Ectodermal cell (in vitro differentiated cells): ENCODE measurements at regions not wholly inside any gene's neighbourhood (a gene's known extent, or its start where the extent isn't known, plus 50 kb on each side); places are given as distances from the start of the nearest gene placed in this dataset.

ENCODE experiments used
- H3K27ac ChIP-seq: 2 replicates; pipeline ENCODE4 v1.7.0; 2013; ENCODE audit warnings: mild to moderate bottlenecking, low read depth, low read length; ENCODE audit not compliant: insufficient read depth, poor library complexity, severe bottlenecking
- H3K27me3 ChIP-seq: 2 replicates; pipeline ENCODE4 v1.7.0; 2013; ENCODE audit warnings: mild to moderate bottlenecking, low read length; ENCODE audit not compliant: insufficient read depth, control insufficient read depth, poor library complexity, severe bottlenecking
- H3K36me3 ChIP-seq: one replicate; pipeline ENCODE4 v1.7.0; 2013; ENCODE audit warnings: low read length; ENCODE audit not compliant: control insufficient read depth, insufficient read depth
- H3K4me1 ChIP-seq: one replicate; pipeline ENCODE4 v1.7.0; 2013; ENCODE audit warnings: low read length; ENCODE audit not compliant: control insufficient read depth, insufficient read depth
- H3K4me3 ChIP-seq: 2 replicates; pipeline ENCODE4 v1.7.0; 2013; ENCODE audit warnings: low read depth, low read length, control low read depth; ENCODE audit not compliant: insufficient read depth
- H3K9me3 ChIP-seq: 2 replicates; pipeline ENCODE4 v1.7.0; 2013; ENCODE audit warnings: mild to moderate bottlenecking, low read length, moderate library complexity; ENCODE audit not compliant: control insufficient read depth
- WGBS, 2 experiments: methylation state at CpG; one replicate each; pipeline ENCODE4 v1.1.7; 2013; ENCODE audit warnings: missing lambda C conversion rate in 2 of 2; 5-methylcytosine and 5-hydroxymethylcytosine counted together

DNA sequence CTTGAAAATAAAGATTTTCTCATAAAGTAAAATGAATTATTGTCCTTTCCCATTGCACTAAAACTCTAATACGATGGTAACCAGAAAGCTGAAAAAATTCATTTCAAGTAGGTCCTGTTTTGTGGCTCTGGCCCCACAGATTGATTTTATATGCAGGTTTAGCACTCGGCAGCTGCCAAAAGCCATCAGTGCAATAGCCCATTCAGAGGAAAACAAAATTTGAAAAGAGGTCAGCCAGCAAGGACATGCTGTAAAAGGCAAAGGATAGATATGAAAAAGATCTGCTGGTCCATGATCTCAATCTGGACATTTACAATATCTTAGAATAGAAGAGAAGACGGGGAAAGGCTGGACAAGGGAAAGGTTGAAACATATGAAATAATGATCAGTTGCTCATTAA lies 414.8 kb upstream of the NOVA1 start:
- Histone ChIP-seq H3K4me3 (no peak overlapping the region), H3K4me1 (no peaks in the 10 kb centered on the region), H3K36me3 (no peaks in the 10 kb centered on the region), H3K9me3 (no peaks in the 10 kb centered on the region), H3K27me3 (no peaks in the 10 kb centered on the region), H3K27ac (no peak overlapping the region)
- WGBS, 2 experiments = 94 to 95% methylated on average over 3 of the region's 3 CpGs

DNA sequence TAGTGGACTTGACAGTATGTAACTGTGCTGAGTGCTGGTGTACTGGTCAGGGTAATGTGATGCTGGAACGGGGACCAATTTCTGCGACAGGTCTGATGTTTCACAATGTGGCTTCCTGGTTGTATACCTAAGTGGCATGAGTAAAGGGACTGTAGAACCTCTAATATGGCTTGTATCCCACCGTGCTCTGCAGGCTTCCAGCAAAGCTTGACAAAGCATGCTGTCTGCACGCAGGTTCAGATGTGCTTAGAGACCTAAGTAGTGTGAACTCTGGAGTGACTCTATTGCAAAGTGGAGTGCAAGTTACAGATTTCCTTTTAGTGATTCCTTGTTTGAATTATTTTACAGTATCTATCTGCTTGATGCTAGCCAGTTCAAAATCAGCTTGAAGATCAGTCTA lies 415.8 kb upstream of the NOVA1 start:
- no peaks in the 10 kb centered on the region for H3K27me3 ChIP-seq
- no peaks in the 10 kb centered on the region for H3K4me1 ChIP-seq
- H3K27ac ChIP-seq = no peak overlapping the region
- H3K9me3 ChIP-seq = no peaks in the 10 kb centered on the region
- WGBS, 2 experiments = 77 to 79% methylated on average over 4 of the region's 4 CpGs
- no peak overlapping the region for H3K4me3 ChIP-seq
- no peaks in the 10 kb centered on the region for H3K36me3 ChIP-seq

DNA sequence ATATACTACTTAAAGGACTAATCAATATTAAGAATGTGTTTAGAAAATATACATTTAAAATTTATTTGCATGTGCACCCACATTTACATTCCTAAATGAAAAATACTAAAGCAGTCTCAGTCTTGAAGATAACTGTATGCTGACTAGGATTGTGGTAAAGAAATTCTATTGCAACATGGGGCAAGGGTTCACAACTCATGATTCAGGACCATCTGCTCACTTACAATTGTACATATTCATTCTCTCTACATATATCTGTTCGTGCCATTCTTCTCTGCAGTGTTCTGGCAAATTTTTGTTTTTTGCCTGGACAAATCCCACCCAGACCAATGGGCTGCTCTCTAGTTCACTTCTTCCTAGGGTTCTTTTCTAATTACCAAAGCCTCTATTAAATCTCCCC lies 417.2 kb upstream of the NOVA1 start:
- Histone ChIP-seq H3K4me3 (no peak overlapping the region), H3K27ac (no peak overlapping the region), H3K4me1 (no peaks in the 10 kb centered on the region), H3K27me3 (no peaks in the 10 kb centered on the region), H3K9me3 (no peaks in the 10 kb centered on the region), H3K36me3 (no peaks in the 10 kb centered on the region)
- 89 to 92% methylated on average over 1 of the region's 1 CpG for whole genome bisulfite sequencing, 2 experiments

DNA sequence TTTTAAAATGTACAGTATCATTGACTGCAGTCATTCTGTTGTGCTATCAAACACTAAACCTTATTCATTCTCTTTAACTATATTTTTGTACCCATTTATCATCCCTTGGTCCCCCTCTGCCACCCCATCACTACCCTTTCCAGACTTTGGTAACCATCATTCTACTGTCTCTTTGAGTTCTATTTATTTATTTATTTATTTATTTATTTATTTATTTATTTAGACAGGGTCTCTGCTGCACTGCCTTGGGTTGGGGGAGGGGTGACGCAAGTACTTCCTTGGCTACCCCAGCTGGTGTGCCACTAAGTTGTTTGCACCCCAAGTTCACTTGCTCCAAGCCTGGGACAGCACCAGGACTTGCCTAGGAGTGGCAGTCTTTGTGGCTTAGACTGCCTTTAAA lies 427.8 kb upstream of the NOVA1 start:
- H3K27ac ChIP-seq = no peak overlapping the region
- H3K9me3 ChIP-seq = no peaks in the 10 kb centered on the region
- H3K36me3 ChIP-seq = no peaks in the 10 kb centered on the region
- WGBS, 2 experiments = 90 to 95% methylated on average over 1 of the region's 1 CpG
- no peak overlapping the region for H3K4me3 ChIP-seq
- H3K4me1 ChIP-seq = no peaks in the 10 kb centered on the region
- no peaks in the 10 kb centered on the region for H3K27me3 ChIP-seq

DNA sequence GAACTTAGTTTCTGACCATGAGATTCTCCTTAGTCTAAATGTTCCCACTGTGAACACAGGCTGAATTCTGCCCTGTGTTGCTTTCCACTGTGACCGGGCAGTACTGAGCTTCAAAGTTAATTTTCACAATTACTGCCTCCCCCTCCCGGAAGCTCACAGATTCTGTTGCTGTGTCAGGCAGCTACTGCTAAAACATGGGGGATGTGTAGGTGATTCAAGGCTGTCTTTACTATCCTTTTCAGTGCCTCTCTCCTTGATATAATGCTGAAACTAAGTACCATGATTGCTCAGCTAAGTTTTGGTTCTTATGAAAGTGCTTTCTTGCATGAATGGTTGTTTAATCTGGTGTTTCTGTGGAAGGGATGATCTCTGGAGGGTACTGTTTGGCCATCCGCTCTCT lies 428.3 kb upstream of the NOVA1 start:
- Histone ChIP-seq H3K9me3 (no peaks in the 10 kb centered on the region), H3K36me3 (no peaks in the 10 kb centered on the region), H3K27ac (no peak overlapping the region), H3K27me3 (no peaks in the 10 kb centered on the region), H3K4me3 (no peak overlapping the region), H3K4me1 (no peaks in the 10 kb centered on the region)
- WGBS, 2 experiments = 92 to 94% methylated on average over 2 of the region's 3 CpGs

DNA sequence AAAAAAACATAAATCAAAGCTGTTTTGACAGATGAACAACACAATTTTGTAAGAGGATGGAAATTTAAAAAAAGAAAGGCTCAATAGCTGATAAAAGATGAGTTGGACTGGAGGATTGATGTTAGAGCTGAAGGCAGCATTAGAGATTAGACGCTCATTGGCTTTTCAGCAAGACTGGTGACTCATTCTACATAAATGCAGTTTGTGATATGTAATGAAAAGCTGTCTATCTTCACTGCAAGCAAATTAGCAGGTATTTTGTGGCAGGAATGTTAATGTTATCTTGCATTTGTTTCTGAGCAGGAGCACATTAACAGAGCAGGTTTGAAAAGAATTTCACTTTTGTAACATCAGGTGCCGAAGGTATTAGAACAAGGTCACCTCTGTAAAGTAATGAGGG lies 442.7 kb upstream of the NOVA1 start:
- H3K27ac ChIP-seq = no peak overlapping the region
- H3K27me3 ChIP-seq = no peaks in the 10 kb centered on the region
- H3K4me1 ChIP-seq = no peaks in the 10 kb centered on the region
- H3K4me3 ChIP-seq = no peak overlapping the region
- no peaks in the 10 kb centered on the region for H3K36me3 ChIP-seq
- 93 to 98% methylated on average over 2 of the region's 2 CpGs for WGBS, 2 experiments
- H3K9me3 ChIP-seq = no peaks in the 10 kb centered on the region

DNA sequence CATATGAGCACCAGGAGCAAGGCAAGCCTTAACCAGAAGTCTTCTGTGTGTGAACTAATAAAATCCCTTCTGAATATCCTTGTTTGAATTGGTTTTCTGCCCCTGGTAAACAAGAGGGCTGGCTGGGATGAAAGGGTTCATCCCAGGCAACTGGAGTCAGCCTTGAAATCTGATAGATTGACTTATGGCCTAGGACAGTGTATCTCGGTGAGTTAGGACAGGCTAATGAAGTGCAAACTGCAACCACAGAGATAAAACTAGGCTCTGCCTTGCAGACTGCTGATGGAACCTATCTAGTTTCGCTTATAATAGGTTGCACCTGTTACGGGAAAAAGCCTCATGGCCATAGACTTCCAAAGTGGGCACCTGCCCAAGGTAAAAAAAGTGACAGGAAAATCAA lies 451.9 kb upstream of the NOVA1 start:
- H3K4me1 ChIP-seq = no peaks in the 10 kb centered on the region
- no peaks in the 10 kb centered on the region for H3K9me3 ChIP-seq

DNA sequence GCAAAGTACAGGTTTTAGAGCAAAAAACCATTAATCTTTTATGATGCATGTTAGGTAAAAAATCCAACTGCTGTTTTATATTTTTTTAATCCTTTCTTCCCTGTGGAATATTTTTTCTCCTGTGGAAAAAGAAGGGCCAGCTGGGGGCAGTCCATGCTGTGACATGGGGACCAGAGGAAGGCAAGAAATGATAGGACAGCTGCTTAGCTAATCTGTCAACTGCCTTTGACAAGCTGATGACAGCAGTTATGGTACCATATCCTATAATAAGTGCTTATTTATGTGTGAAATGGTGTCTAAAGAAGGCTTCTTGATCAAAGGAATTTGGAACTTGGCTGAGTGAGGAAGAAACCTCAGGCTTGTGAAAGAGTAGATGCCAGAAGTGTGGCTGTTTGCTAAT lies 452.4 kb upstream of the NOVA1 start:
- H3K9me3 ChIP-seq = no peaks in the 10 kb centered on the region
- H3K27me3 ChIP-seq = no peaks in the 10 kb centered on the region
- no peak overlapping the region for H3K27ac ChIP-seq
- no peaks in the 10 kb centered on the region for H3K36me3 ChIP-seq
- no peak overlapping the region for H3K4me3 ChIP-seq
- no peaks in the 10 kb centered on the region for H3K4me1 ChIP-seq

More for the DNA sequence above, 451.9 kb upstream of the NOVA1 start:
- WGBS, 2 experiments = 93% methylated on average over 3 of the region's 3 CpGs
- no peaks in the 10 kb centered on the region for H3K27me3 ChIP-seq
- no peak overlapping the region for H3K4me3 ChIP-seq
- H3K36me3 ChIP-seq = no peaks in the 10 kb centered on the region
- H3K27ac ChIP-seq = no peak overlapping the region

DNA sequence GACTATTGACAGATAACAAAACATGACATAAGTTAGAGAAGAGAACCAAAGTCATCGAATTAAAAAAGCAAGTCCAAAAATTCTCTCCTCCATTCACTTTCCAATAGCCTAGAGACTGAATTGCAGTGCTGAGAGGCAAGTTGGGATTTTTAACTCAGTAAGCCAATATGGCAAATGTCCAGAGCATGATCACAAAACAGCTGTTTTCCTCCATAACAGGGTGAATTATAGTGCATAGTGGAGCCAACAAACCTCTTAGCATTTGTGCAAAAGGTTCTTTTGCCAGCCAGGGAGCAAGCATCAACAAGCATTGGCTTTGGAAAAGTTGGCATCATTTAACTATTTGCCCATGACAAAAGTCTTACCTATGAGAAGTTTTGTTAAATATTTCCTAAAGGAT lies 458.8 kb upstream of the NOVA1 start:
- H3K36me3 ChIP-seq = no peaks in the 10 kb centered on the region
- no peak overlapping the region for H3K4me3 ChIP-seq
- WGBS, 2 experiments = 88 to 92% methylated on average over 1 of the region's 1 CpG
- H3K9me3 ChIP-seq = no peaks in the 10 kb centered on the region
- no peaks in the 10 kb centered on the region for H3K4me1 ChIP-seq
- H3K27ac ChIP-seq = no peak overlapping the region
- H3K27me3 ChIP-seq = no peaks in the 10 kb centered on the region

DNA sequence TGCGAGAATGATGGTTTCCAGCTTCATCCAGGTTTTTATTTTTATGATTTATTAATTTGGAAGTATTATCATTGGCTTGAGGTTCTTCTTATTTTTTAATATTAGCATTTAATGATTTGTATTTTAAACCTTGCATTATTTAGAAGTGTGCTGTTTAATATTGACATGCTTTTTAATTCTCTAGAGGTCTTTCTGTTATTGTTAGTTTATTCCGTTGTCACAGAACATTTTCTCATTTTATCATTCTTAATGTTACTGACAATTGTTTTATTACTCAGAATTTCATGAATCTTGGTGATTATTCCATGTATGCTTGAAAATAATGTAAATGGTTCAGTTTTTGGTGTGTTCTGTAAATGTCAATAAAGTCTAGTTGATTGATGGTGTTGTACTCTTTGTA lies 463.5 kb upstream of the NOVA1 start:
- Histone ChIP-seq H3K4me1 (no peaks in the 10 kb centered on the region), H3K4me3 (no peak overlapping the region), H3K36me3 (no peaks in the 10 kb centered on the region), H3K27ac (no peak overlapping the region), H3K9me3 (no peaks in the 10 kb centered on the region), H3K27me3 (no peaks in the 10 kb centered on the region)
- WGBS, 2 experiments = 82% methylated on average over 2 of the region's 2 CpGs; no CpG with 5 or more reads in 1 of the 2 experiments

DNA sequence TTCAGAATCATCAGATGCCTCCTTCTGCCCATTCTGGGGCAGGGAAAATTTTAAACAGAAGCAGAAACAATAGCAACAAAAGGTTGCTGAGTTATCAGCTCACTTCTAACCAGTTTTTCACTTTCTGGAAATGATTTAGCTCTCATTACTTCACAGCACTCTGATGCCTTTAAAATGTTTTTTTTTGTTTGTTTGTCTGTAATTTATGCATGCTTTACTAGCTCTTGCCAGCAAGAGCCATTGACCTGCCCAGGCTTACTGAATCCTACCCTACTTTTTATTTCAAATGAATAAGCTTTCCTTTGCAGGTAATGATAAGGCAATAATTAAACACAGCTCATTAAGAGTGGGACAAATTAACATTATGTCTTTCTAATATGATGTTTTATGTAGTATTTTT lies 466.1 kb upstream of the NOVA1 start:
- Histone ChIP-seq H3K9me3 (no peaks in the 10 kb centered on the region), H3K27me3 (no peaks in the 10 kb centered on the region), H3K27ac (no peak overlapping the region), H3K36me3 (no peaks in the 10 kb centered on the region), H3K4me3 (no peak overlapping the region), H3K4me1 (no peaks in the 10 kb centered on the region)
